ENCODE measurements at regions not wholly inside any gene's neighbourhood (a gene's known extent, or its start where the extent isn't known, plus 50 kb on each side); places are given as distances from the start of the nearest gene placed in this dataset.
"Not testable (repeated sequence)": the region's sequence is repeated elsewhere in the genome, so short reads cannot be mapped to it uniquely, and the experiment has no call there.

DNA sequence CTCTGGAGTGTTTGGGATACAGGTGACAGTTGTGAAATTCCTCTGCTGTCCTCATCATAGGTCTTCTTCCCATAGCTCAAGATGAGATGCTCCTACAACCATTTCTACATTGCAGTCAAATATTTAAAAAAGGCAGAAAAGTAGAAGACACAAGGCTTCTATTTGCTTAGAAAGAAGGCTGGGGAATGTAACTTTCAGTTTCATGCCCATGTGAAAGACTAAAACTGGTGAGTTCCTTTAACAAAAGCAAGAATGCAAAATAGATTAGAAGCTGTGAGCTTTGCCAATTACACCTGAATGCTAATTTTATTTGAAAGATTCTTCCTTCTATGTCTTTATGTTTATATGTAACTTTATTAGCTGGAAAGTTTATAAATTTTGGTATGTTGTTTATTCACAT, 1682.7 kb downstream of the BRINP3 start (continued):
- TF ChIP-seq ZNF462 (CRISPR knock-in tag; IDR thresholded peaks at IDR 0.05) = no peak
- no peak for TF ChIP-seq STAT1 (IDR thresholded peaks at IDR 0.05; ENCODE audit: unreplicated experiment)
- no peak for TF ChIP-seq JUNB (IDR thresholded peaks at IDR 0.05; ENCODE audit: unreplicated experiment)
- TF ChIP-seq, protein P1, sequence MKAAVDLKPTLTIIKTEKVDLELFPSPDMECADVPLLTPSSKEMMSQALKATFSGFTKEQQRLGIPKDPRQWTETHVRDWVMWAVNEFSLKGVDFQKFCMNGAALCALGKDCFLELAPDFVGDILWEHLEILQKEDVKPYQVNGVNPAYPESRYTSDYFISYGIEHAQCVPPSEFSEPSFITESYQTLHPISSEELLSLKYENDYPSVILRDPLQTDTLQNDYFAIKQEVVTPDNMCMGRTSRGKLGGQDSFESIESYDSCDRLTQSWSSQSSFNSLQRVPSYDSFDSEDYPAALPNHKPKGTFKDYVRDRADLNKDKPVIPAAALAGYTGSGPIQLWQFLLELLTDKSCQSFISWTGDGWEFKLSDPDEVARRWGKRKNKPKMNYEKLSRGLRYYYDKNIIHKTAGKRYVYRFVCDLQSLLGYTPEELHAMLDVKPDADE (IDR thresholded peaks at IDR 0.05) = no peak
- no peak for TF ChIP-seq NANOG (IDR thresholded peaks at IDR 0.05; ENCODE audit: borderline replicate concordance)
- TF ChIP-seq POLR2AphosphoS5 (IDR thresholded peaks at IDR 0.05; ENCODE audit: low read depth) = no peak

GRCh38 chr1:188812153-188812552, 1665.5 kb downstream of the BRINP3 start:
- H3K4me1 Mint-ChIP-seq; H3F3A ChIP-seq (replicated peaks; ENCODE audit: low read depth); H3K36me3 Mint-ChIP-seq (ENCODE audit: low read depth); H2AFZ ChIP-seq; H3K4me3 Mint-ChIP-seq; H3K27ac Mint-ChIP-seq; H3K36me3 ChIP-seq (ENCODE audit: insufficient read depth); H3K27me3 Mint-ChIP-seq (ENCODE audit: insufficient read depth, low read depth, poor library complexity); DNase-seq (ENCODE audit: low spot score); H4K20me1 ChIP-seq (replicated peaks; ENCODE audit: insufficient read depth); H3K4me3 ChIP-seq; H3K27ac ChIP-seq (ENCODE audit: low read depth); H3K4me1 ChIP-seq (ENCODE audit: insufficient read depth); H3K27me3 ChIP-seq (ENCODE audit: insufficient read depth); H3K4me2 ChIP-seq; H3K79me2 ChIP-seq (replicated peaks; ENCODE audit: insufficient read depth); ATAC-seq; H3K9me2 ChIP-seq (ENCODE audit: insufficient read depth): not testable (repeated sequence)
- peaks cover 12% of the 10 kb centered on the region for H3K9me3 Mint-ChIP-seq

GRCh38 chr1:188812836-188813573, 1664.7 kb downstream of the BRINP3 start:
- H3K9me3 Mint-ChIP-seq = peaks cover 12% of the 10 kb centered on the region
- H3K27ac ChIP-seq (ENCODE audit: low read depth); H2AFZ ChIP-seq; H3K27ac Mint-ChIP-seq; H3K4me2 ChIP-seq; H3F3A ChIP-seq (replicated peaks; ENCODE audit: low read depth); H3K4me3 ChIP-seq; H3K9me2 ChIP-seq (ENCODE audit: insufficient read depth); H3K4me1 Mint-ChIP-seq; H3K4me3 Mint-ChIP-seq; H3K27me3 Mint-ChIP-seq (ENCODE audit: insufficient read depth, low read depth, poor library complexity); H3K27me3 ChIP-seq (ENCODE audit: insufficient read depth); DNase-seq (ENCODE audit: low spot score); H3K36me3 Mint-ChIP-seq (ENCODE audit: low read depth); H3K79me2 ChIP-seq (replicated peaks; ENCODE audit: insufficient read depth); H4K20me1 ChIP-seq (replicated peaks; ENCODE audit: insufficient read depth); H3K4me1 ChIP-seq (ENCODE audit: insufficient read depth); ATAC-seq; H3K36me3 ChIP-seq (ENCODE audit: insufficient read depth): not testable (repeated sequence)

Data from GM23338 (cell line).